ENCODE measurements at regions not wholly inside any gene's neighbourhood (a gene's known extent, or its start where the extent isn't known, plus 50 kb on each side); places are given as distances from the start of the nearest gene placed in this dataset.

GRCh38 chr5:105581988-105582690 lies 2019.5 kb upstream of the NUDT12 start:
- no peak for DNase-seq (ENCODE audit: low read depth, low spot score)
- ChIA-PET CTCF (no interaction called here), POLR2A (no interaction called here)
- TF ChIP-seq CTCF (IDR thresholded peaks at IDR 0.05; ENCODE audit: insufficient read depth, low read length, missing control alignments): no peak
- H3K4me3 ChIP-seq (ENCODE audit: low read depth, low read length): no peak overlapping the region

- ChIA-PET POLR2A (no interaction called here), CTCF (no interaction called here)
- no peak overlapping the region for H3K4me3 ChIP-seq (ENCODE audit: low read depth, low read length)
- no peak for DNase-seq (ENCODE audit: low read depth, low spot score)
- TF ChIP-seq CTCF (IDR thresholded peaks at IDR 0.05; ENCODE audit: insufficient read depth, low read length, missing control alignments): no peak
Observed at GRCh38 chr5:105573575-105573974, 2011.0 kb upstream of the NUDT12 start.

- POLR2A ChIA-PET: no interaction called here
- TF ChIP-seq CTCF (IDR thresholded peaks at IDR 0.05; ENCODE audit: insufficient read depth, low read length, missing control alignments): no peak
- no peak overlapping the region for H3K4me3 ChIP-seq (ENCODE audit: low read depth, low read length)
- CTCF ChIA-PET: no interaction called here
- no peak for DNase-seq (ENCODE audit: low read depth, low spot score)
Observed at GRCh38 chr5:105565531-105565930, 2002.9 kb upstream of the NUDT12 start.

GRCh38 chr5:105563842-105564241 lies 2001.3 kb upstream of the NUDT12 start:
- no peak for DNase-seq (ENCODE audit: low read depth, low spot score)
- POLR2A ChIA-PET: no interaction called here
- H3K4me3 ChIP-seq (ENCODE audit: low read depth, low read length): no peak overlapping the region
- TF ChIP-seq CTCF (IDR thresholded peaks at IDR 0.05; ENCODE audit: insufficient read depth, low read length, missing control alignments): no peak
- CTCF ChIA-PET: no interaction called here

- ChIA-PET POLR2A (no interaction called here), CTCF (no interaction called here)
- no peak for TF ChIP-seq CTCF (IDR thresholded peaks at IDR 0.05; ENCODE audit: insufficient read depth, low read length, missing control alignments)
- no peak overlapping the region for H3K4me3 ChIP-seq (ENCODE audit: low read depth, low read length)
- DNase-seq (ENCODE audit: low read depth, low spot score): no peak
Observed at GRCh38 chr5:105554568-105555169, 1992.1 kb upstream of the NUDT12 start.

- no peak for DNase-seq (ENCODE audit: low read depth, low spot score)
- H3K4me3 ChIP-seq (ENCODE audit: low read depth, low read length): no peak overlapping the region
- POLR2A ChIA-PET: no interaction called here
- CTCF ChIA-PET: no interaction called here
- no peak for TF ChIP-seq CTCF (IDR thresholded peaks at IDR 0.05; ENCODE audit: insufficient read depth, low read length, missing control alignments)
Observed at GRCh38 chr5:105544300-105544699, 1981.7 kb upstream of the NUDT12 start.
